HG03432 (cell line): ENCODE measurements at regions not wholly inside any gene's neighbourhood (a gene's known extent, or its start where the extent isn't known, plus 50 kb on each side); places are given as distances from the start of the nearest gene placed in this dataset.
"Not testable (repeated sequence)": the region's sequence is repeated elsewhere in the genome, so short reads cannot be mapped to it uniquely, and the experiment has no call there.

Source experiments
- ATAC-seq: cut with Tn5 transposase; IDR thresholded peaks from one replicate; pipeline ENCODE4 v1.9.1; 2021; ENCODE audit warnings: mild to moderate bottlenecking, moderate library complexity; ENCODE audit not compliant: unreplicated experiment

DNA sequence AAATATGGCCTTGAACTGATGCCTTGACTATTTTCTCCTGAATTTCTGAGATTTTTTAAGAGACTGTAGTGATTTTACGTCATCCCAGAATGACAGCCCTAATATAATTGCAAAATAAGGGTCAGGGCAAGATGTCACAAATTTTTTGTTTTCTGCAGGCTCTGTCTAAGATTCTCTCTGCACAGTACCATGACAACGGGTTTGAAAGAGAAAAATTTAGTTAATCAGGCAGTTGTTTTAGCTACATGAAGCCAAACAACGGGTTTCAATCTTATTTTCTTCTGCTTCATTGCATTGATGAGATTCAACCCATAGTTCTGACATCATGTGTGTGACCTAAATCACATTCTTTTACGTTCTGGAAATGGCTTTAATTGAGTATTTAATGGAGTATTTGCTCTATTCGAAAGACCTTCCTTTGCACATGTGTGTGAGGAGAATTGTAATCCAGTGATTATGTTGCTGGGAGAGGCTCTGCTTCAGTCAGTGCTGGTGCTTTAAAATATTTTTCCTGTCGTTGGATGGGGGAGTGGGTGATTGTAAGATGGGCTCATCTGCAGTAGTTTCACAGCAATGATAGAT is 118.0 kb upstream of the RHOBTB1 start:
- no peak for ATAC-seq

DNA sequence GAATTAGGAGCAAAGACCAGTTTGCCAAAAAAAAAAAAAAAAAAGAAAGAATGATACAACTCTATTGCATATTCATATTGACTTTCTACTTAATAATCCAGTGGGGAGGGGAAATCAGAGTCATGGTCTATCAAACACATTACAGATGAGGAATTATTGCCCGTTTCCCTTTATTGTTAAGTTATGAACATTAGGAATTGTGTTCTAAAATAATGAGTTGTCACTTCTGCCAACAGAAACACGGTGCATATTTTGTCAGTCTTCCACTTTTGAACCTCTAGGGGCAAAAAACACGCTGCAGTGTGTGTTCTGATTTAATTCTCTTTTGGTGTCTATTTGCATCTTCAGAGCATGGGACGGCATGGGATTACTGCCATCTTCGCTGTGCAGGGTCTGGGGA is 115.7 kb upstream of the RHOBTB1 start:
- ATAC-seq: no peak

DNA sequence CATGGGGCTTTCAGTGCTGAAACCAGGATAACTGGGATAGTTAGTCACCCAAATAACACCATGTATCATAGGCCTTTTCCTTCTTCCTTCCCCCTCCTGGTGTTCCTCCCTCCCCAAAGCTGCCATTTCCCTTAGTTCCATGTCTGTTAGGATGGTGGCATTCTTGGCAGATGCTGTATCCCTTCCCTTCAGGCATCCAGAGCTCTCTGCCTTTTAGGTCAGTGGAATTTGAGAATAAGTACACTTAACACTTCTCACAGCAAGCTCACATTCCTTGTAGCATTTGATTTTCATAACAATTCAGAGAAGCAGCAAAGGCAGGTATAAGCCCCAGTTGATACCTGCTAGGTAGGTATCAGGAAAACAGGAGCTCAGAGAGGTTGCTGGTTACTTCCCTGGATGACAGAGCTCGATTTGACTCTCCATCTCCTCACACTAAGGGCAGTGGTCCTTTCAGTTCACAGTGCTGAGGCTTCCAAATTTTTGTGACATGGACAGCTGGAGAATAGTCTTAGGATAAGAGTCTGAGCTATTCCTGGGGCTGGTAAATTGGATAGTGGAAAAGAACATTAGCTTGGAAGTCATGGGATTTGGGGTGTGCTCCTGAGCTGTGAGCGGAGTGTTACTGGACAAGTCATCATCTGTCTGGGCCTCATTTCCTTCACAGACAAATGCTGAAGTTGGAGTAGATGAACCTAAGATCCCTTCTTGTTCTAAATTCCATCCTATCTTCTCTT is 108.7 kb upstream of the RHOBTB1 start:
- ATAC-seq: no peak

DNA sequence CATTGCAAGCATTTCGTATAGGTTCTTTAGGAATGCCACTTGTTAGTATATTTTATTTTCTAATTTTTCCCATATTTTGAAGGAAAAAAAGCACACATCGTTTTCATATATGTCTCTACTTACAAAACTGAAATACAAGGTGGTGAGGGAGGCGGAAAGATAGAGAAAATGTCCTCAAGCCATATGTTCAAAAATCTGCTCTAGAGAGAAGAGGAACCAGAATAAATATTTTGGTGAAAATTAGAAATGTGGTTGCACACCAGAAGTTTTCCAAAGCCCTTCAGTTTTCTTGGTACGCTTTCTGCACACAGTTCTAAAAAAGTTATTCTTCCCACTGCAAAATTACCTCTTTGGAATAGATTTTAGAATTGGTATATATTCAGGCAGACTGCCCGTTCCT is 107.4 kb upstream of the RHOBTB1 start:
- no peak for ATAC-seq

DNA sequence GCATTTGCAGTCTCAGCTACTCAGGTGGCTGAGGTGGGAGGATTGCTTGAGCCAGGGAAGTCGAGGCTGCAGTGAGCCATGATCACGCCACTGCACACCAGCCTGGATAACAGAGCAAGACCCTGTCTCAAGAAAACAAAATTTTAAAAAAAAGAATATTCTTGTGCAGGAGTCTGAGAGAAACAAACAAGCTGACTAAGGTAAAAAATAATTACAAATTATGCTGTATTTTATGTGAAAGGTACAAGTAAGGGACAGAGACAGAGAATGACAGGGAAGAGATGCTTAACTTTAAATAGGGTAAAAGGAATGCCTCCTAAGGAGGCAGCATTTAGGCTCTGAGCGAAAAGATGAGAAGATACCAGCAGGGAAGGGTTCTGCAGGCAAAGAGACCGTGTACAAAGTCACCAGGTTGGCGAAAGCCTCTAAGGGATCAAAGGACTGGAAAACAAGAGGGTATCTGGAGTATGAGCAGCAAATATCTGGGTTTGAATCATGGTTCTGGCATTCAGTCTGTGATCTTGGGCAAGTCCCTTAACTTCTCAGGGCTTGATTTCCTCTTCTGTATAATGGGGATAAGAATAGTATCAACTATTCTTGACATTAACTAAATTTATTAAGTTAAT is 106.2 kb upstream of the RHOBTB1 start:
- ATAC-seq: no peak

DNA sequence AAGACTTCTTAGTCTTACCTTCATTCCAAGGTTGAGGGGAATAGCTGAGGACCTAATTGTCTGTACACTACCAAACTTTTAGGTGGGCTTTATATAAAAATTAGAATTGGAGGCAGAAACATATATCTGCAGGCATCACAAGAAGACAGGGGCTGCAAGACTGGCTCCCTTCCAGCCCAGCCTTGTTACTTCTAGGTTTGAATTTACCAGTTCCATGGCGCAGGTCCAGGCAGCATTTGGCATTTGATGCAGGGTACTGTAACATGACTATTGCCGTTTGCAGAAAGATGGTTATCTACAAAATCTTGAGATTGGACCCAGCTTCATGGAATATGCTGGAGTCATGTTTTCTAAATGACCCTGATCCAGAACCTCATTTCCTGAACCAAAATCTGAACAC is 105.4 kb upstream of the RHOBTB1 start:
- ATAC-seq: no peak

DNA sequence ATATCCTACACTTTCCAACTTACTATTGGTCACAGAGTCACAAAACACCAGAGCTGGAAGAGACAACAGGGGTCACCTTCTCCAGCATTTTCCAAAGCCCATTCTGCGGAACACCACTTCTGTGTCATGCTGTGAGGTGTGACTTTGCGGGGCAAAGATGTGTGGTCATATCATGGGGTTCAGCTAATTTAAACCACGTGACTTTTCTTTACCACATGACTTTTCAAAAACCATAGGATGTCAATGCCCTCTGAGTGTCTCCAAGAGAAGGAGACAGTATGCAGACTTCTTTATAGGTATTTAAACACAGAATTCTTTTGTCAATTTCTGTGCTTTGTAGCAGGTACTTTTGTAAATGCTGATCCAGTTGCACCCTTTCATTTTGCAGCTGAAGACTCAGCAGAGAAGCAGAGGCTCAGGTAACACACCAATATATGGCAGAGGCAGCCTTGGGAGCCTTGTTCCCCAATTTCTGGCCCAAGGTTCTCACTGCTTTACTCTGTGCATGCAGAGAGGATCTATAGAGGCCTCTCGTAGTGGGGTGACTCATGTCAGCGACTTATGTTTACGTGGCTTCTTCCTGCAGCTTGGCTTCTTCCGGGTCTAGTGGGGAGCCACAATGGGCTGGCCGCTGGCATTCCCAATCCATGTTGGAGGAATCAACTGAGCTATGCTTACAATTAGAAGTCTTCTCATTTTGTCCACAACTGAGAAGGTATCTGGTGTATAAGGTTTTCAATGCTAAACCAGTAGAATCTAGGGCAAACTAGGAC is 104.0 kb upstream of the RHOBTB1 start:
- no peak for ATAC-seq

DNA sequence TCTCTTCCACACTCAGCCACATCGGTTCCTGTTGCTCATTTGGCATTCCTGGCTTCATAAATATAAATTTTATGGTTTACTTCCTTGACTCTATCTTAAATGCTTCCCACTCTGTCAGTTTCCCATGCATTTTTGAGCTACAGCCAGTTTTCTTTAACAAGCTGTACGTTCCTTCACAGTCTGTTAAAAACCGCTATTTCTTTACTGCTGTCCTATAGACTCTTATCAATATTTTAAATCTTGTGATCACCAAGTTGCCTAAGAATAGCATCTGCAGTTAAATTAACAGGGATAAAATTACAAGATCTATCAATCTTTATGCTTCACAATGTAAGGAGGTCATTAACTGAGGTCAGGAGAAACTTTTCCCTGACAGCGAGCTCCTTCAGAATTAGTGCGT is 103.1 kb upstream of the RHOBTB1 start:
- no peak for ATAC-seq

DNA sequence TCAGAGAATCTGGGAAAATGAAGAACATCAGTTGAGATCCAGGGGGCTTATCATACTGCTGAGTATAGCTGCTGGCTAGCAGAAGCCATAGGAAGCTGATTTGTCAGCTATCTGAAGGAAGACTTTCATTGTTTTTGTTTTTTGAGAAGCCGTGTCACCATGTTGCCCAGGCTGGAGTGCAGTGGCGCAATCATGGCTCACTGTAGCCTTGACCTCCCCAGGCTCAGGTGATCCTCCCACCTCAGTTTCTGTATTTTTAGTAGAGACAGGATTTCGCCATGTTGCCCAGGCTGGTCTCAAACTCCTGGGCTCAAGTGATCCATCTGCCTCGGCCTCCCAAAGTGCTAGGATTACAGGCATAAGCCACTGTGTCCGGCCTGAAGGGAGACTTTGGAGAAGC is 101.5 kb upstream of the RHOBTB1 start:
- not testable (repeated sequence) for ATAC-seq

DNA sequence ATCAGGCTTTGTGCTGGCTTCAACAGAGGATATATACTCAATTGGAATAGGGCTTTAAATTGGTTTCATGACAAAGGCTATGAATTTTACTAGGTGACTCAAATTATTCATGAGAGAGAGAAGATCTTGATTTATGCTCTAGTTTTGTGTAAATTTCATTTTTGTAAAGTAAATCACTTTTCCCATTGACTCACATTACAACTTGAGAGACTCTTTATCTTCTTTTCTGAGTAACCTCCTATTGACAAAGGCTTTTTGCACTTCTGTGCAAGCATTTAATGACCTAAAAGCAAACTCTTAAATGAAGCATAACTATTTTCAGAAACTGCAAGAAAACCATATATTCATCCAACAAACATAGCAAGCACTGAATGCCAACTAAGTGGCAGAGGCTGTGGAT is 98.5 kb upstream of the RHOBTB1 start:
- ATAC-seq: no peak

DNA sequence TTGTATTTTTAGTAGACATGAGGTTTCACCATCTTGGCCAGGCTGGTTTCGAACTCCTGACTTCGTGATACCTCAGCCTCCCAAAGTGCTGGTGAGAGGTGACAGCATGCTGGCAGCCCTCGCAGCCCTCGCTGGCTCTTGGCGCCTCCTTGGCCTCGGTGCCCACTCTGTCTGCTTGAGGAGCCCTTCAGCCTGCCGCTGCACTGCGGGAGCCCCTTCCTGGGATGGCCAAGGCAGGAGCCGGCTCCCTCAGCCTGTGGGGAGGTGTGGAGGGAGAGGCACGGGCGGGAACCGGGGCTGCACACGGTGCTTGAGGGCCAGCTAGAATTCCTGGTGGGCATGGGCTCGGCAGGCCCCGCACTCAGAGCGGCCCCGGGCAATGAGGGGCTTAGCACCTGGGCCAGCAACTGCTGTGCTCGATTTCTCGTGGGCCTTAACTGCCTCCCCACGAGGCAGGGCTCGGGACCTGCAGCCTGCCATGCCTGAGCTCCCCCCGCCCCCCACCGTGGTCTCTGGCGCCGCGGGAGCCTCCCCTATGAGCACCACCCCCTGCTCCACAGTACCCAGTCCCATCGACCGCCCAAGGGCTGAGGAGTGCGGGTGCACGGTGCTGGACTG is 96.5 kb upstream of the RHOBTB1 start:
- ATAC-seq: no peak

DNA sequence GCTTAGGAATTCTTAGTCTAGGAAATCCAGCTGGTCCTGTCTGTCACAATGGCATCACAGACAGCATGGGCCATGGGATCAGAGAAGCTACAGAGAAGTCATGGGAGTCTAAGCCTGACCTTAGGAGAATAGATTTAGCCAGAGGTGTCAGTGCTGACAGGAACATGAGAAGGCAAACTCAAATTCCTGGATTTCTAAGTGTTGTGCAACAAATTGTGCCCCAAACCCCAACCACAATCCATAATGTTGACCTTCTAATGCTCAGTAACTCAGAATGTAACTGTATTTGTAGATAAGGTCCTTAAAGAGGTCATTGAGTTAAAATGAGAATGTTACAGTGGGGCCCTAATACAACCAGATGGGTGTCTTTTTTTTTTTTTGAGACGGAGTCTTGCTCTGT is 95.9 kb upstream of the RHOBTB1 start:
- no peak for ATAC-seq

DNA sequence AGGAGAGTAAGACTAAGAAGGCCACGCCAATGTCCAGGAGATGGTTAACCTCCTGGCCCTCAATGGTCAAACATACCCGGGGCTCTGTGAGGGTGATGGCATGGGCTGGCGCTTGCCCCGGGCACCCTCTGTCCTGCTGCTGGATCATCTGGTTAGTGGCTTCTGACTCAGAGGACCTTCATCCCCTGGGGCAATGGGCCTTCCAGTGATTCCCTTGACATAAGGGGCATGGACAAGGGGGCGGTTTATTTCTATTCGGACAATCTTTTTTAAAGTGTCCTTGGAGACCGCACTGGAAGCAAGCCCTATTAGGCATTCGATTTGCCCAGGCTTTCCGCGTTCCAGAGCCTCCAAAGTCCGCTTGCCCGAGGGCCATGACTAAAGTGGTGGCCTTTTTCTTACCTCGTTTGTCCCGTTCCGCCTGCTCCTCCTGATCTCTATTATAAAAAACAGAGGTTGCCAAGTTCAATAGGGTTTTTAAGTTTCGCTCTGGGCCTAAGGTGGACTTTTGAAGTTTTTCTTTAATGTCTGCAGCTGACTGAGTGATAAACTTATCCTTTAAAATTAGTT is 93.4 kb upstream of the RHOBTB1 start:
- not testable (repeated sequence) for ATAC-seq

DNA sequence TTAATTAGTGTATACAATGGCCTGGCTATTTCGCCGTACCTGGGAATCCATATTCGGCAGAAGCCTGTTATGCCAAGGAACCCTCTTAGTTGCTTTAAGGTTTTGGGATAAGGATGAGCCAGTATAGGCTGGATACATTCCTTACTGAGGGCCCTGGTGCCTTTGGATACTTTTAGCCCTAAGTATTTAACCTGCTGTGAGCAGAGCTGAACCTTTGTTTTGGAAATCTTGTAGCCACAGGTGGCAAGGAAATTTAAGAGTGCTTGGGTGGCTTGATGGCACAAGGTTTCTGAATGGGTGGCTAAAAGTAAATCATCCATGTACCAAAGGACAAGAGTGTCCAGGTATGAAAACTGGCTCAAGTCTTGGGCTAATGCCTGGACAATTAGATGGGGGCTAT is 92.2 kb upstream of the RHOBTB1 start:
- not testable (repeated sequence) for ATAC-seq

DNA sequence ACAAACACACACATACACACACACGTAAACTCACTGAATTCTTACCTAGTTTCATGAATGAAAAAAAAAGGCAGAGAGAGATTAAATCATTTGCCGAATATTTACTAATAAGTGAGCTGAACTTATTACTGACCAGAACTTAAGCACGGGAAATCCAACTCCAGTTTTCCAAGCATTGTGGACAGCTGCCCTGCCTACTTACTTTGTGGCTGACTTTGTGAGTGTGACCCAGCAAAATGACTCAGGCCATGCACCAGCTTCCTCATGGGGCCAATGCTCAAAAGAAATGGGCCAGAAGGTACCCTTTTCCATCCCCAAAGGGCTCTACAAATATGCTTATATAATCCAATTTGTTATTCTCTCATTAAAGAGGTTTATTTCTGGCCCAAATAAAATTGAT is 87.4 kb upstream of the RHOBTB1 start:
- no peak for ATAC-seq

DNA sequence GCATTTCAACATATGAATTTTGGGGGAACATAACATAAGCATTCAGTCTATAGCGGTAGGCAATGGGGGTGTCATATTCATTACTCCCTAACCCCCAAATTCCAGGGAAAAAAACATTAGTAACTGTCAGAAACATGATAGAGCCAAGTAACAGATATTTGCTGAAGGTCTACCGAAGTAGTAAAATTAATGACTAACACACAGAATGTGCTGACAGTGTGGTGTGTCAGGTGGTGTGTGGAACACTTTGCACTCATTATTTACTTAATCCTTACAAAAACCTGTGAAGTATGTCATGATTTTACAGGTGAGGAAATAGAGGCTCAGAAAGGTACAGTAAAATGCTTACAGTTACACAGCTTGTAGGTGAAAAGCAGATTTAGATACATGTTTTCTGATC is 85.4 kb upstream of the RHOBTB1 start:
- ATAC-seq: no peak

DNA sequence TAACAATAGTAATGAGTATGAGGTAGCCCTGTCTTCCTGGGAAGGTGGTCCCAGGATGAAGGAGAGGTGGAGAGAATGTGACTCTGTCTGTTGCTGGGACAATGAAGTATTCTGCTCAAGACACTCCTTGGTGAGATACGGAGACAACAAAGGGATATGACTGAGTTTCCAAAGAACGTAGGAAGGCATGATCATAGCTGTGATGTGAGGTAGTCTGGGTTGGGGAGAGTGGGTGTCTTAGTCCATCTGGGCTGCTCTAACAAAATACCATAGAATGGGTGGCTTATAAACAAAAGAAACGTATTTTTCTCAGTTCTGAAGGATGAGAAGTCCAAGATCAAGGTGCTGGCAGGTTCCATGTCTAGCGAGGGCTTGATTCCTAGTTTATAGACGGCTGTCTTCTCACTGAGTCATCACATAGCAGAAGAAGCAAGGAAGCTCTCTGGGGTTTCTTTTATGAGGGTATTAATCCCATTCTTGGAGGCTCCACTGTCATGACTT is 84.9 kb upstream of the RHOBTB1 start:
- no peak for ATAC-seq

DNA sequence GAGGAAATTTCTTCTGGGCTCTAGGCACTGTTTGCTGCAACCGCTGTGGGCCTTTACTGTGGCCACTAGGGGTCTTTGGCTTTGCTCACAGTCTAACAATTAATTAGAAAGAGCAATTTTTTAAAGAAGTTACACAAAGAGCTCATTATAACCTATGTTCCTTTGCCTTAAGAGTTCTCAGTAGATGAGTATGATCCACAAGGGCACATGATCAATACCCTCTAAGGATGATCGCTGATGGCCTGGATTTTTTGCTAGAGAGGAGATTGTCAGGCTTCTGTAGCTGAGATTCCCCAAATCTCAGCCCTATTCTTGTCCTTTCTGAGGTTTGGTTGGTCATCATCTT is 80.8 kb upstream of the RHOBTB1 start:
- ATAC-seq: no peak

DNA sequence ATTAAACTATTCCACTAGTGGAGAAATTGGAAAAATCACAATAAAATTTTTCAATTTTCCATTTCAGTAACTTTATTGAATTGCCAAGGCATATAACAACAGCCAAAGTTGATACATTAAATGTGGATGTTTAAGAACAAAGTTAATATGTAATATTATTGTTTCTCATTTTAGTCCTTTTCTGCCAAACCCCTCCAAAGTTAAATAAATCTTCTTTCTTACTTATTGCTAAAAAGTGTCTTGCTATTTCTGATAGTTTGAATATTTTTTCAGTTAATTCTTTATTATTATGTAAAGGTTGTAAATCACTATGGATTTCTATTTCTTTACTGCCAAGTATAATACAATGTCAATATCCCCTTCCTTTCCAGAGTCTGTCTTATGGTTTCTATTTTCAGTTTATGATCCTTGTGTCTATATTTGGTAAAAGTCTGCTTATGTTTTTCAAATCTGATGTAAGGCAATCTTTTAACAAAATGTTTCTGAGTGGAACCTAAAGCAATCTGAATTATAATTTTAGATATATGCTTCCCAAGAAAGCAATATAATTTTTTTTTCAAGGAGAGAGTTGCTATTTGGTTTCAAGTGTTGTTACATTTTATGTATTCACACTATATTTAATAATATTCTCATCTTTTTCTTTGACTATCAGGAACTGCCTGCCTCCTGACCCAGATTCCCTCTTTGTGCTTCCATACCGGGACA is 80.3 kb upstream of the RHOBTB1 start:
- no peak for ATAC-seq

DNA sequence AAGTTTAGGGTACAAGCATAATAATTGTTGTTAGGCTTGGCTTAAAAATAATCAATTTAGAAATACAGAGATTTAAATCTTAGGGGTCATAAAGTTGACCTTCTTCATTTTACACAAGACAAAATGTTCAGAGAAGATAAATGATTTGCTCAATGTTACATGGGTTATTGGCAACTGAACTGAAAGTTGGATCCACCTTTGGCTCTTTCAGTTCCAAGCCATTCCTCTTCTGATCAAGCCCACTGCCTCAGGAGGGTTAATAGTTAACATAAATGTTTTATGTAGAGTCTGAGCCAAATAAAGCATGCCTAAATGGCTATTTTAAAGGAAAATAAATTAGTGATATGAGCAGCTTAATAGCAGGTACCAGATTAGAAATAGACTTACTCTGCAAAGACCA is 79.1 kb upstream of the RHOBTB1 start:
- no peak for ATAC-seq
